Liver (tissue), 8 donors: ENCODE measurements at regions not wholly inside any gene's neighbourhood (a gene's known extent, or its start where the extent isn't known, plus 50 kb on each side); places are given as distances from the start of the nearest gene placed in this dataset.

ENCODE experiments used
- DNase-seq: peaks from one replicate; pipeline ENCODE4 v3.0.0-alpha.2; 2017; ENCODE audit warnings: low spot score
- H3K27ac ChIP-seq, 2 donors: one replicate each; pipeline ENCODE4 v1.7.0; 2013; ENCODE audit warnings: inconsistent platforms in 2 of 2, low read length in 2 of 2, control low read depth in 1 of 2, low read depth in 1 of 2, mild to moderate bottlenecking in 1 of 2
- H3K27me3 ChIP-seq, 4 donors: one replicate each; pipeline versions ENCODE4 v1.6.1 to v1.7.0; 2013; ENCODE audit warnings: low read length in 3 of 4, inconsistent platforms in 1 of 4, mild to moderate bottlenecking in 1 of 4, moderate library complexity in 1 of 4; ENCODE audit not compliant: control insufficient read depth in 4 of 4, insufficient read depth in 4 of 4
- H3K36me3 ChIP-seq, 4 donors: one replicate each; pipeline versions ENCODE4 v1.6.1 to v1.7.0; 2013; ENCODE audit warnings: low read length in 3 of 4, mild to moderate bottlenecking in 3 of 4, low read depth in 1 of 4, moderate library complexity in 1 of 4; ENCODE audit not compliant: control insufficient read depth in 4 of 4, insufficient read depth in 3 of 4
- H3K4me1 ChIP-seq, 4 donors: one replicate each; pipeline versions ENCODE4 v1.6.1 to v1.7.0; 2013; ENCODE audit warnings: low read length in 3 of 4, mild to moderate bottlenecking in 3 of 4, moderate library complexity in 1 of 4; ENCODE audit not compliant: control insufficient read depth in 4 of 4, insufficient read depth in 4 of 4
- H3K4me3 ChIP-seq, 3 donors: one replicate each; pipeline versions ENCODE4 v1.6.1 to v1.7.0; 2013; ENCODE audit warnings: low read length in 3 of 3, control low read depth in 1 of 3, low read depth in 1 of 3, mild to moderate bottlenecking in 1 of 3
- H3K9ac ChIP-seq, 2 donors: one replicate each; pipeline ENCODE4 v1.7.0; 2013; ENCODE audit warnings: low read length in 2 of 2, mild to moderate bottlenecking in 2 of 2, moderate library complexity in 2 of 2, control low read depth in 1 of 2, low read depth in 1 of 2
- H3K9me3 ChIP-seq, 4 donors: one replicate each; pipeline versions ENCODE4 v1.6.1 to v1.7.0; 2013; ENCODE audit warnings: low read length in 3 of 4; ENCODE audit not compliant: control insufficient read depth in 4 of 4
- CTCF ChIP-seq: fragments of 150-350 bp; IDR thresholded peaks from 2 replicates; pipeline ENCODE4 v1.5.1; 2017; ENCODE audit warnings: improper control_type of control experiment, low read depth, low read length; ENCODE audit not compliant: missing input control
- EGR1 ChIP-seq, 2 donors: IDR thresholded peaks; 2 replicates each; pipeline ENCODE4 v1.6.1; 2016 to 2018; ENCODE audit warnings: antibody characterized with exemption in 2 of 2, low read depth in 2 of 2
- FOXA1 ChIP-seq: IDR thresholded peaks from 2 replicates; pipeline ENCODE4 v1.6.1; 2016; ENCODE audit warnings: antibody characterized with exemption
- FOXA2 ChIP-seq: IDR thresholded peaks from 2 replicates; pipeline ENCODE4 v1.6.1; 2016; ENCODE audit warnings: antibody characterized with exemption
- GABPA ChIP-seq, 2 donors: IDR thresholded peaks in 1 of 2; conservative IDR thresholded peaks in 1 of 2; 2 replicates each; pipeline ENCODE4 v1.6.1; 2016; ENCODE audit warnings: antibody characterized with exemption in 2 of 2, mild to moderate bottlenecking in 1 of 2, moderate library complexity in 1 of 2
- HNF4A ChIP-seq, 2 donors: conservative IDR thresholded peaks; 2 replicates each; pipeline ENCODE4 v1.6.1; 2016; ENCODE audit warnings: antibody characterized with exemption in 2 of 2, mild to moderate bottlenecking in 2 of 2
- HNF4G ChIP-seq: IDR thresholded peaks from 2 replicates; pipeline ENCODE4 v1.6.1; 2016; ENCODE audit warnings: antibody characterized with exemption
- JUND ChIP-seq, 2 donors: IDR thresholded peaks; 2 replicates each; pipeline ENCODE4 v1.6.1; 2016; ENCODE audit warnings: antibody characterized with exemption in 2 of 2
- MAX ChIP-seq: IDR thresholded peaks from 2 replicates; pipeline ENCODE4 v1.6.1; 2016; ENCODE audit warnings: antibody characterized with exemption
- RAD21 ChIP-seq, 2 donors: IDR thresholded peaks; 2 replicates each; pipeline ENCODE4 v1.6.1; 2016; ENCODE audit warnings: antibody characterized with exemption in 2 of 2, mild to moderate bottlenecking in 2 of 2
- REST ChIP-seq: IDR thresholded peaks from 2 replicates; pipeline ENCODE4 v1.6.1; 2016; ENCODE audit warnings: antibody characterized with exemption, mild to moderate bottlenecking
- SP1 ChIP-seq: IDR thresholded peaks from 2 replicates; pipeline ENCODE4 v1.6.1; 2018; ENCODE audit warnings: antibody characterized with exemption, mild to moderate bottlenecking
- TAF1 ChIP-seq: conservative IDR thresholded peaks from 2 replicates; pipeline ENCODE4 v1.6.1; 2016; ENCODE audit warnings: antibody characterized with exemption, mild to moderate bottlenecking
- ZBTB33 ChIP-seq: IDR thresholded peaks from 2 replicates; pipeline ENCODE4 v1.6.1; 2016; ENCODE audit warnings: antibody characterized with exemption
- WGBS: extraction: QIAGEN DNeasy Blood & Tissue Kit; methylation state at CpG from one replicate; pipeline ENCODE4 v1.1.7; 2013; 5-methylcytosine and 5-hydroxymethylcytosine counted together
- TF ChIP-seq, protein P1 (sequence below): IDR thresholded peaks from 2 replicates; pipeline ENCODE4 v1.6.1; 2016; ENCODE audit warnings: antibody characterized with exemption
- donor health status: healthy.
- donor health status: healthy.
- donor health status: healthy.
- donor health status: healthy.
- donor health status: healthy.

GRCh38 chr6:126657561-126658175 lies 317.8 kb downstream of the CENPW start:
- H3K36me3 ChIP-seq = no peaks in the 10 kb centered on the region
- no peak for DNase-seq
- H3K9me3 ChIP-seq = peaks cover 0 to 4% (median 2%) of the 10 kb centered on the region in 4 donors
- H3K27me3 ChIP-seq = no peaks in the 10 kb centered on the region
- H3K27ac ChIP-seq = no peak overlapping the region
- no peak overlapping the region for H3K4me3 ChIP-seq
- no peaks in the 10 kb centered on the region for H3K4me1 ChIP-seq
- no peak overlapping the region for H3K9ac ChIP-seq
- WGBS = 23% methylated on average over 3 of the region's 3 CpGs
- TF ChIP-seq JUND (IDR thresholded peaks at IDR 0.05) (no peak), CTCF (peak; percentile 66), MAX (no peak), FOXA2 (peak; percentile 84), SP1 (no peak), RAD21 (IDR thresholded peaks at IDR 0.05) (peak; percentile 91 to 92), HNF4A (conservative IDR thresholded peaks at IDR 0.05) (peak in 1 of 2 donors; percentile 16), FOXA1 (peak; percentile 75), ZBTB33 (no peak)

DNA sequence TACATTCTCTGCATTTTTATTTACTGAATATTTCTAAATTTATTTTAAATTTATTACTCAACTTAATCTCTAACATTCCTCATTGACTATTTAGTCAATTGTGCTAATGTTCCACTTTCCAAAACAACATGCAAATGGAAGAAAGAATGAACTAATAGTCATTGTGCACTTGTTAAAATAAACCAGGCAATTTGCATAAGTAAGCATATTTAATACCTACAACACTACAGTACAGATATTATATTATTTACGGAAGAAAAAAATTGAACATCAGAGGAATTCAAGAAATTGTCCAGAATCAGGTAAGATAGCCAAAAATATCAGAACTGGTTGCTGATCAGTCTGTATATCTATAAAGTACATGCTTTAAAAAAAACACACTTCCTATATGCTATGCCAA lies 320.5 kb downstream of the CENPW start:
- no peak for TF ChIP-seq EGR1 (IDR thresholded peaks at IDR 0.05; ENCODE audit: low read depth in 2 of 2)
- TF ChIP-seq GABPA (IDR thresholded peaks at IDR 0.05 in 1 of 2, conservative IDR thresholded peaks at IDR 0.05 in 1 of 2) = no peak
- TF ChIP-seq FOXA2 = no peak
- no peak for TF ChIP-seq HNF4A (conservative IDR thresholded peaks at IDR 0.05)
- TF ChIP-seq HNF4G = no peak
- TF ChIP-seq, protein P1, sequence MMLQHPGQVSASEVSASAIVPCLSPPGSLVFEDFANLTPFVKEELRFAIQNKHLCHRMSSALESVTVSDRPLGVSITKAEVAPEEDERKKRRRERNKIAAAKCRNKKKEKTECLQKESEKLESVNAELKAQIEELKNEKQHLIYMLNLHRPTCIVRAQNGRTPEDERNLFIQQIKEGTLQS = no peak
- no peak for TF ChIP-seq TAF1
- TF ChIP-seq REST = no peak
- TF ChIP-seq RAD21 (IDR thresholded peaks at IDR 0.05) = no peak
- TF ChIP-seq MAX = no peak
- no peak for TF ChIP-seq SP1
- Histone ChIP-seq H3K9me3 (no peaks in the 10 kb centered on the region), H3K27me3 (no peaks in the 10 kb centered on the region), H3K4me1 (no peaks in the 10 kb centered on the region), H3K9ac (no peak overlapping the region), H3K36me3 (no peaks in the 10 kb centered on the region), H3K4me3 (no peak overlapping the region), H3K27ac (no peak overlapping the region)
- 91% methylated on average over 1 of the region's 1 CpG for WGBS
- no peak for DNase-seq
